Trophoblast cell (in vitro differentiated cells and primary cell): ENCODE measurements at regions not wholly inside any gene's neighbourhood (a gene's known extent, or its start where the extent isn't known, plus 50 kb on each side); places are given as distances from the start of the nearest gene placed in this dataset.

ENCODE experiments used
- DNase-seq, 2 donors: peaks; one replicate each; pipeline ENCODE4 v3.0.0-alpha.2; 2016
- H2AFZ ChIP-seq: 2 replicates; pipeline ENCODE4 v1.6.1; 2013; ENCODE audit warnings: low read length, moderate library complexity, mild to moderate bottlenecking; ENCODE audit not compliant: insufficient read depth, poor library complexity
- H2AK5ac ChIP-seq: 2 replicates; pipeline ENCODE4 v1.6.1; 2013; ENCODE audit warnings: mild to moderate bottlenecking, low read length
- H2BK120ac ChIP-seq: 2 replicates; pipeline ENCODE4 v1.6.1; 2013; ENCODE audit warnings: low read length, mild to moderate bottlenecking, moderate library complexity; ENCODE audit not compliant: insufficient read depth, poor library complexity
- H2BK12ac ChIP-seq: 2 replicates; pipeline ENCODE4 v1.6.1; 2013; ENCODE audit warnings: mild to moderate bottlenecking, low read length, moderate library complexity
- H2BK5ac ChIP-seq: 2 replicates; pipeline ENCODE4 v1.6.1; 2013; ENCODE audit warnings: low read length, low read depth, moderate library complexity, mild to moderate bottlenecking; ENCODE audit not compliant: poor library complexity
- H3K14ac ChIP-seq: 2 replicates; pipeline ENCODE4 v1.6.1; 2013; ENCODE audit warnings: mild to moderate bottlenecking, low read length
- H3K18ac ChIP-seq: 2 replicates; pipeline ENCODE4 v1.6.1; 2013; ENCODE audit warnings: mild to moderate bottlenecking, low read length
- H3K23ac ChIP-seq: 2 replicates; pipeline ENCODE4 v1.6.1; 2013; ENCODE audit warnings: low read length
- H3K27ac ChIP-seq: 2 replicates; pipeline ENCODE4 v1.5.1; 2013; ENCODE audit warnings: low read depth, mild to moderate bottlenecking, inconsistent platforms, low read length, moderate library complexity
- H3K27me3 ChIP-seq: 2 replicates; pipeline ENCODE4 v1.6.1; 2013; ENCODE audit warnings: inconsistent platforms, mild to moderate bottlenecking, low read length, moderate library complexity; ENCODE audit not compliant: insufficient read depth
- H3K36me3 ChIP-seq, 2 experiments: 1 replicate in 1 of 2; 2 replicates in 1 of 2; pipeline ENCODE4 v1.6.1; 2013; ENCODE audit warnings: low read length in 2 of 2, mild to moderate bottlenecking in 2 of 2, moderate library complexity in 1 of 2; ENCODE audit not compliant: insufficient read depth in 2 of 2, control insufficient read depth in 1 of 2
- H3K4ac ChIP-seq: 2 replicates; pipeline ENCODE4 v1.6.1; 2013; ENCODE audit warnings: low read depth, mild to moderate bottlenecking, low read length, moderate library complexity
- H3K4me1 ChIP-seq, 2 experiments: 1 replicate in 1 of 2; 2 replicates in 1 of 2; pipeline ENCODE4 v1.6.1; 2013; ENCODE audit warnings: low read length in 2 of 2, mild to moderate bottlenecking in 2 of 2, moderate library complexity in 1 of 2; ENCODE audit not compliant: insufficient read depth in 2 of 2, control insufficient read depth in 1 of 2
- H3K4me2 ChIP-seq: 2 replicates; pipeline ENCODE4 v1.6.1; 2013; ENCODE audit warnings: inconsistent platforms, mild to moderate bottlenecking, low read length, moderate library complexity
- H3K4me3 ChIP-seq: 2 replicates; pipeline ENCODE4 v1.5.1; 2013; ENCODE audit warnings: mild to moderate bottlenecking, low read depth, low read length, inconsistent platforms
- H3K79me1 ChIP-seq: one replicate; pipeline ENCODE4 v1.6.1; 2013; ENCODE audit warnings: low read length
- H3K79me2 ChIP-seq: 2 replicates; pipeline ENCODE4 v1.6.1; 2013; ENCODE audit warnings: low read length, mild to moderate bottlenecking; ENCODE audit not compliant: control insufficient read depth, insufficient read depth, poor library complexity
- H3K9ac ChIP-seq: 2 replicates; pipeline ENCODE4 v1.6.1; 2013; ENCODE audit warnings: mild to moderate bottlenecking, low read length
- H3K9me3 ChIP-seq: 2 replicates; pipeline ENCODE4 v1.6.1; 2013; ENCODE audit warnings: low read depth, mild to moderate bottlenecking, control low read depth, inconsistent platforms, low read length; ENCODE audit not compliant: insufficient read depth
- H4K12ac ChIP-seq: 2 replicates; pipeline ENCODE4 v1.6.1; 2013; ENCODE audit warnings: low read depth, mild to moderate bottlenecking, low read length, moderate library complexity
- H4K8ac ChIP-seq: 2 replicates; pipeline ENCODE4 v1.6.1; 2013; ENCODE audit warnings: low read depth, mild to moderate bottlenecking, low read length, moderate library complexity
- H4K91ac ChIP-seq: one replicate; pipeline ENCODE4 v1.6.1; 2013; ENCODE audit warnings: low read depth, mild to moderate bottlenecking, low read length, moderate library complexity
- WGBS: extraction: QIAGEN DNeasy Blood & Tissue Kit; methylation state at CpG from one replicate; pipeline ENCODE4 v1.1.7; 2013; ENCODE audit warnings: missing lambda C conversion rate; ENCODE audit not compliant: insufficient read length, insufficient coverage; ENCODE audit errors: extremely low coverage; 5-methylcytosine and 5-hydroxymethylcytosine counted together

- H4K91ac ChIP-seq = peak overlapping the region; percentile 70
- no peak overlapping the region for H2AK5ac ChIP-seq
- H4K8ac ChIP-seq = no peak overlapping the region
- peak overlapping the region; percentile 68 for H2BK120ac ChIP-seq
- no peak overlapping the region for H2AFZ ChIP-seq
- H3K27ac ChIP-seq = peak overlapping the region; percentile 54
- no peak overlapping the region for H2BK5ac ChIP-seq
- no peak overlapping the region for H3K4me2 ChIP-seq
- H4K12ac ChIP-seq = no peak overlapping the region
- peaks cover 14% of the 10 kb centered on the region for H3K79me1 ChIP-seq
- H3K79me2 ChIP-seq = peaks cover 2% of the 10 kb centered on the region
- no peak for DNase-seq
- no CpG with 5 or more reads among the region's 4 CpGs for WGBS
- peaks cover 13 to 20% of the 10 kb centered on the region in 2 experiments for H3K4me1 ChIP-seq
- H3K27me3 ChIP-seq = no peaks in the 10 kb centered on the region
- peak overlapping the region; percentile 91 for H2BK12ac ChIP-seq
- H3K4ac ChIP-seq = no peak overlapping the region
- no peaks in the 10 kb centered on the region for H3K36me3 ChIP-seq
- H3K9me3 ChIP-seq = no peaks in the 10 kb centered on the region
- no peak overlapping the region for H3K9ac ChIP-seq
- H3K4me3 ChIP-seq = no peak overlapping the region
- no peak overlapping the region for H3K23ac ChIP-seq
- H3K14ac ChIP-seq = no peak overlapping the region
- no peak overlapping the region for H3K18ac ChIP-seq
Observed at GRCh38 chr3:150081084-150081483, 110.4 kb upstream of the PFN2 start.

DNA sequence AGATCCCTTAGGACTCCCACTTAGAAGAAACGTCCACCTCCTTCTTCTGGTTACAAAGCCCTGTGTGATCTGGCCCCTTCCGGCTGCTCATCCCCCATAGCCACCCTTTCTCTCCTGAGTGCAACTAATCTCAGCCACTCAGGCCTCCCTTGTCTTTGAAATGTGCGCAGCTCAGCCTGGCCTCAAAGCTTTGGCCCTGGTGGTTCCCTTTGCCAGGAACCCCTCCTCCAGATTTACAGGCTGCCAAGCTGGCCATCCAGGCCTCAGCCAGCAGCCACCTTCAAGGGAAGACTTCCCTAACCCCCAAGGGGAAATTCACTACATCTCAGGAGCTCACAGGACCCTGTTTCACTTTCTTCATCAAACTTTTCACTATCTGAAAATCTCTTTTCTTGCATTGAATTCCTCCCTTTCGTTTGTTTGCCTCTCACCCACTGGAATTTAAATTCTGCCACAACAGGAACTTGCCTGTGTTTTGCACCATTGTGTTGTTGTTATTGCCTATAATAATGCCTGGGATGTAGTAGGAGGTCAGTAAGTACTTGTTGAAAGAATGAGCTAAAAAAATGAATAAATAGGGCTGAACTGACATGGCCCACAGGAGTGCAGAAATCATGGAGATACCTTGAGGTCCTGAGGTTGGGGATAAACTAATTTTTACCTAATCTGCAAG lies 109.5 kb upstream of the PFN2 start:
- H3K4me2 ChIP-seq = no peak overlapping the region
- H3K4ac ChIP-seq = no peak overlapping the region
- no peak overlapping the region for H3K23ac ChIP-seq
- H3K9me3 ChIP-seq = no peaks in the 10 kb centered on the region
- H3K14ac ChIP-seq = peak overlapping the region; percentile 93
- no peaks in the 10 kb centered on the region for H3K36me3 ChIP-seq
- peaks cover 2% of the 10 kb centered on the region for H3K79me2 ChIP-seq
- H3K4me1 ChIP-seq = peaks cover 13 to 22% of the 10 kb centered on the region in 2 experiments
- peak overlapping the region; percentile 84 for H3K27ac ChIP-seq
- peak overlapping the region; percentile 88 for H4K8ac ChIP-seq
- H3K79me1 ChIP-seq = peaks cover 14% of the 10 kb centered on the region
- no peak overlapping the region for H3K9ac ChIP-seq
- H3K18ac ChIP-seq = peak overlapping the region; percentile 91
- H4K12ac ChIP-seq = peak overlapping the region; percentile 80
- peak overlapping the region; percentile 82 for H2BK5ac ChIP-seq
- no peak overlapping the region for H2AFZ ChIP-seq
- peak overlapping the region; percentile 97 for H2BK120ac ChIP-seq
- peak overlapping the region; percentile 97 for H4K91ac ChIP-seq
- peak overlapping the region; percentile 94 for H2BK12ac ChIP-seq
- no peak for DNase-seq
- H3K4me3 ChIP-seq = no peak overlapping the region
- no peaks in the 10 kb centered on the region for H3K27me3 ChIP-seq
- no CpG with 5 or more reads among the region's 4 CpGs for WGBS
- peak overlapping the region; percentile 77 for H2AK5ac ChIP-seq

DNA sequence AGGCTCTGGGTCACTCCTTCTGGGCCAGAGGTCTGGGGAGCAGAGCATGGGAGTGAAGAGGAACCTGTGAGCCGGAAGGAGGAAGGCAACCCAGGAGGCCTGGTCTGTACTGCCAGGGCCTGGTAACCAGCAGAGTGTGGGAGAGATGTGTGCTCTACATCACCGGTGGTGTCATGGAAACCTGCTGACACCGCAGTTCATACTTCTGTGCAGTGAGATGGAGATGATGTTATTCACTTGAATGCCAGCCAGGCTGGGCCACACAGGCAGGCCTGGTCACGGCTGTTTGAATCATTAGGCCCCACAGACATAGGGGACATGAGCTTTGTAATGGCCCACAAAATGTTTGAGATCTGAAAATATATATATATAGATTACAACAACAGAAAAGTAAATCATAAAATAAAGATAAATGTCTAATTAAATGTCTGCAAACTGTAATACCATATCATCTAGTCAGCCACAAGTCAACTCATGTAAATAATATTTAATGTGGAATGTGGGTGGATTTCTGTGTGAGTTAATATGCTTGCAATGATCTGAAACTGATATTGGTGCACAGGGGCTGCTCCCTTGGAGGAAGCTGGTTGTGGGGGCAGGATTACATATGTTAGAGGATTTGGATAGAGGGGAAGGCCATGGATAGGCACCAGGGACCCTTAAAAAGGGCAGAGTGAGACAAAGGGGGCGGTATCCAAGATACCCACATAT lies 108.5 kb upstream of the PFN2 start:
- peak overlapping the region; percentile 84 for H3K27ac ChIP-seq
- H2BK12ac ChIP-seq = no peak overlapping the region
- H3K18ac ChIP-seq = no peak overlapping the region
- H2AFZ ChIP-seq = no peak overlapping the region
- H2BK120ac ChIP-seq = no peak overlapping the region
- H3K4me3 ChIP-seq = no peak overlapping the region
- H3K36me3 ChIP-seq = no peaks in the 10 kb centered on the region
- no peak overlapping the region for H3K4ac ChIP-seq
- H4K12ac ChIP-seq = no peak overlapping the region
- peaks cover 13 to 26% of the 10 kb centered on the region in 2 experiments for H3K4me1 ChIP-seq
- H3K9ac ChIP-seq = no peak overlapping the region
- peak overlapping the region; percentile 17 for H4K8ac ChIP-seq
- H2AK5ac ChIP-seq = no peak overlapping the region
- no peak overlapping the region for H3K23ac ChIP-seq
- H2BK5ac ChIP-seq = peak overlapping the region; percentile 34
- H3K79me1 ChIP-seq = peaks cover 14% of the 10 kb centered on the region
- peak; percentile 70 to 73 for DNase-seq
- no peak overlapping the region for H3K4me2 ChIP-seq
- H3K14ac ChIP-seq = no peak overlapping the region
- no peaks in the 10 kb centered on the region for H3K27me3 ChIP-seq
- no CpG with 5 or more reads among the region's 5 CpGs for WGBS
- H4K91ac ChIP-seq = peak overlapping the region; percentile 46
- peaks cover 2% of the 10 kb centered on the region for H3K79me2 ChIP-seq
- no peaks in the 10 kb centered on the region for H3K9me3 ChIP-seq

- Histone ChIP-seq H2BK120ac (no peak overlapping the region), H2BK12ac (no peak overlapping the region), H3K14ac (no peak overlapping the region), H4K8ac (no peak overlapping the region), H2AFZ (no peak overlapping the region), H2BK5ac (no peak overlapping the region), H3K18ac (no peak overlapping the region), H3K9ac (no peak overlapping the region), H2AK5ac (no peak overlapping the region), H3K79me2 (peaks cover 4% of the 10 kb centered on the region), H3K4me2 (no peak overlapping the region), H3K23ac (no peak overlapping the region), H4K91ac (no peak overlapping the region), H3K4ac (no peak overlapping the region), H4K12ac (no peak overlapping the region), H3K36me3 (no peaks in the 10 kb centered on the region), H3K9me3 (no peaks in the 10 kb centered on the region), H3K27ac (no peak overlapping the region), H3K27me3 (no peaks in the 10 kb centered on the region), H3K79me1 (peaks cover 22% of the 10 kb centered on the region), H3K4me1 (peaks cover 18 to 30% of the 10 kb centered on the region in 2 experiments), H3K4me3 (no peak overlapping the region)
- no CpG with 5 or more reads among the region's 4 CpGs for WGBS
- DNase-seq = no peak
Observed at GRCh38 chr3:150077581-150078247, 107.0 kb upstream of the PFN2 start.
